Chondrocyte (in vitro differentiated cells): ENCODE measurements at regions not wholly inside any gene's neighbourhood (a gene's known extent, or its start where the extent isn't known, plus 50 kb on each side); places are given as distances from the start of the nearest gene placed in this dataset.

Experiments used
- DNase-seq: peaks from one replicate; pipeline ENCODE4 v3.0.0; 2021; ENCODE audit warnings: mixed read lengths, low spot score
- H3K27ac Mint-ChIP-seq: one replicate; pipeline ENCODE4 v1.8.0; 2021; ENCODE audit warnings: mild to moderate bottlenecking, moderate library complexity, mixed read lengths; ENCODE audit not compliant: unreplicated experiment
- H3K27me3 Mint-ChIP-seq: 2 replicates; pipeline ENCODE4 v1.8.0; 2021; ENCODE audit warnings: low read depth, mixed read lengths
- H3K36me3 Mint-ChIP-seq: 2 replicates; pipeline ENCODE4 v1.8.0; 2021; ENCODE audit warnings: low read depth, mixed read lengths
- H3K4me1 Mint-ChIP-seq: 2 replicates; pipeline ENCODE4 v1.8.0; 2021; ENCODE audit warnings: low read depth, mild to moderate bottlenecking, mixed read lengths
- H3K4me3 Mint-ChIP-seq: one replicate; pipeline ENCODE4 v1.8.0; 2021; ENCODE audit warnings: mild to moderate bottlenecking, moderate library complexity, mixed read lengths; ENCODE audit not compliant: unreplicated experiment
- H3K9me3 Mint-ChIP-seq: 2 replicates; pipeline ENCODE4 v1.8.0; 2021; ENCODE audit warnings: low read depth, mixed read lengths
- CTCF ChIP-seq: fragments of 200-600 bp; sonication (generic); IDR thresholded peaks from 2 replicates; pipeline ENCODE4 v1.5.0; 2021; ENCODE audit warnings: antibody characterized with exemption, mild to moderate bottlenecking, moderate library complexity

GRCh38 chr2:241988146-241988545 lies 118.6 kb downstream of the RTP5 start:
- Mint-ChIP-seq H3K27me3 (peaks cover 12% of the 10 kb centered on the region), H3K27ac (no peak overlapping the region), H3K4me3 (no peak overlapping the region), H3K4me1 (no peaks in the 10 kb centered on the region), H3K36me3 (no peaks in the 10 kb centered on the region), H3K9me3 (no peaks in the 10 kb centered on the region)
- no peak for DNase-seq
- no peak for TF ChIP-seq CTCF

DNA sequence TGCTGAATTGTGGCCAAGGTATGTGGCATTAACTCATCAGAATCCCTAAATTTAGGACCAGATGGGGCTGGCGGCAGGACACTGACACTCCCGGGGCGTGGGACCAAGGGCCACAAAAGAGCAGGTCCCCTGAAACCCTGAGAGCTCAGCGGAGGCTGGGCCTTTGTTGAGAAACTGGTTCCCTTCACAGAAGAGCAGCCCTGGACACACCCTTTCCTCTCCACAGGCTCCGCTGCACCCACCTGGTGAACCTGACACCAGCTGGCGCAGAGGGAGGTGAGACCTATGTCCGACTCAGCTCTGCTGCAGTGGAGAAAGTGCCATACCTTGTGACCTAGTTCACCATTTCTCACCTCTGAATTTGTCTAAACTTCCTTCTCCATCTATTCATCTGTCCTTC lies 119.5 kb downstream of the RTP5 start:
- no peak for DNase-seq
- Mint-ChIP-seq H3K27ac (no peak overlapping the region), H3K4me3 (no peak overlapping the region), H3K4me1 (no peaks in the 10 kb centered on the region), H3K9me3 (no peaks in the 10 kb centered on the region), H3K27me3 (peaks cover 9% of the 10 kb centered on the region), H3K36me3 (no peaks in the 10 kb centered on the region)
- no peak for TF ChIP-seq CTCF

DNA sequence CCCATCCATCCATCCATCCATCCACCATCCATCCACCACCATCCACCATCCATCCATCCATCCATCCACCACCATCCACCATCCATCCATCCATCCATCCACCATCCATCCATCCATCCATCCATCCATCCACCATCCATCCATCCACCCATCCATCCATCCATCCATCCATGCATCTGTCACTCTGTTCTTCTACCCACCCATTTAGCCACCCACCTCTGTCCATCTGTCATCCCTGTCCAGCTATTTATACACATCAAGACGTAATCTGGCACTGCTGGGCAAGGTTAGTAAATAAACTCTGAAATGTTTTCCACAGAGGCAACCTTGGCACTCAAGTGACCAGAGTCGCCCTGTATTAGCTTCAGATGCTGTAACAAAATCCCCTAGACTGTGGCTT lies 120.9 kb downstream of the RTP5 start:
- no peak overlapping the region for H3K27ac Mint-ChIP-seq
- H3K4me1 Mint-ChIP-seq, result no peaks in the 10 kb centered on the region
- no peak for DNase-seq
- H3K9me3 Mint-ChIP-seq, result no peaks in the 10 kb centered on the region
- H3K36me3 Mint-ChIP-seq, result no peaks in the 10 kb centered on the region
- H3K4me3 Mint-ChIP-seq, result no peak overlapping the region
- TF ChIP-seq CTCF, result no peak
- peaks cover 9% of the 10 kb centered on the region for H3K27me3 Mint-ChIP-seq

- DNase-seq, result no peak
- Mint-ChIP-seq H3K4me1 (no peaks in the 10 kb centered on the region), H3K9me3 (no peaks in the 10 kb centered on the region), H3K36me3 (no peaks in the 10 kb centered on the region), H3K27ac (no peak overlapping the region), H3K27me3 (peaks cover 3% of the 10 kb centered on the region), H3K4me3 (no peak overlapping the region)
- no peak for TF ChIP-seq CTCF
Measured at GRCh38 chr2:241991299-241991698, 121.8 kb downstream of the RTP5 start.

GRCh38 chr2:241992753-241993152 lies 123.2 kb downstream of the RTP5 start:
- Mint-ChIP-seq H3K4me3 (no peak overlapping the region), H3K36me3 (no peaks in the 10 kb centered on the region), H3K27ac (no peak overlapping the region), H3K4me1 (no peaks in the 10 kb centered on the region), H3K27me3 (peaks cover 13% of the 10 kb centered on the region), H3K9me3 (no peaks in the 10 kb centered on the region)
- no peak for TF ChIP-seq CTCF
- DNase-seq, result no peak
